Ammon's horn (tissue), 1 donor: ENCODE measurements at regions not wholly inside any gene's neighbourhood (a gene's known extent, or its start where the extent isn't known, plus 50 kb on each side); places are given as distances from the start of the nearest gene placed in this dataset.

Experiments used
- DNase-seq: peaks from one replicate; pipeline ENCODE4 v3.0.0-alpha.2; 2016; ENCODE audit warnings: low spot score

- no peak for DNase-seq
These were observed 363.1 kb upstream of the DACH1 start for GRCh38 chr13:72230131-72230530.

- no peak for DNase-seq
These were observed 362.1 kb upstream of the DACH1 start for GRCh38 chr13:72229067-72229466.

DNA sequence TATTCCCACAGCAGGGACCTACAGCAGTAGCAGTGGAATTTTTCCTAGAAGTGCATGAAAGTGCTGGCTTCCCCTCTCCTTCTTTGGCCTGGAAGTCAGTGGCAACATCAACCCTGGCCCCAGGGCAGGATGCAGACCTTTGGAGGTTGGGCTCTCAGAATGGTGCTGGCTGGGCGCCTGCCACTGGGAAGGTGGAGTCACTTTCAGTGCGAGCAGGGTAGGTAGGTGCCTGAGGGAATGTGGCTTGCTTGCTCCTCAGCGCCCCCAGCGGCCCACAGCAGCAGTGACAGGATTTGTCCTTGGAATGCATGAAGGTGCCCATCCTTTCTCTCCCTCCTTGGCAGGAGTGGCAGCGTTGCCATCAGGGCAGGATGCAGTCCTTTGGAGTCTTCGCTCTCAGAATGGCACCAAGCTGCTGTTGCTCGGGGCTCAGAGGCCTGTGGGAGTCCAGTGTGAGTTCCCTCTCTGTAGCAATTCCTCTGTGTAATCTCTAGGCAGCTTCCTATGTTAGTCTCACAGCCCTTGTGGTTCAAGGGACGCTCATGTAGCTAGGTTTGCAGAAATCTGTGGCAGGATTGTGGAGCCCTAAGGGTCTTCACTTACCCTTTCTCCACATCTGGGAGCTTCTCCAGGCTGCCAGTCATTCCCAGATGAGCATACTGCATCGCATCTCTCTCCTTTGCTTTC, 354.4 kb upstream of the DACH1 start:
- no peak for DNase-seq

GRCh38 chr13:72218966-72219365, 352.0 kb upstream of the DACH1 start:
- DNase-seq, result peak; percentile 12

GRCh38 chr13:72217142-72217541, 350.1 kb upstream of the DACH1 start:
- DNase-seq, result no peak

- DNase-seq, result no peak
These were observed 341.2 kb upstream of the DACH1 start for GRCh38 chr13:72208112-72208645.

DNA sequence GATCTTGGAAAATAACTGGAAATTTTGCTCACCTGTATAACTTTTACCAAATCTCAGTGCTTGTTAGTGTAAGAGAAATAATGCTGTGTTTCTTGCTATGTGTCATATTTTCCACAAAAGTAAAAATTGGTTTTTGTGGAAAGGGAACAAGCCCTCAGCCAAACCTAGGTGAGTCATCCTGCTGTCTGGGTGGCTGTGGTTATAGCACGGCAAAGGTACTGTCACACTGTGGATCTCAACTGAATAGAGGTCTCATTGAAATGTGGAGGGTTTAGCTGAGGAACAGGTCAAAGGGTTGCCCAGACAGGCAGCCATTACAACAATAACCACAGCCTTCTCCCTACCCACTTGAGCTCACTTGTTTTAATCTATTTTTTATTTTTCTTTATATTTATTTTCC, 338.8 kb upstream of the DACH1 start:
- no peak for DNase-seq

- no peak for DNase-seq
These were observed 337.3 kb upstream of the DACH1 start for GRCh38 chr13:72204291-72204690.

DNA sequence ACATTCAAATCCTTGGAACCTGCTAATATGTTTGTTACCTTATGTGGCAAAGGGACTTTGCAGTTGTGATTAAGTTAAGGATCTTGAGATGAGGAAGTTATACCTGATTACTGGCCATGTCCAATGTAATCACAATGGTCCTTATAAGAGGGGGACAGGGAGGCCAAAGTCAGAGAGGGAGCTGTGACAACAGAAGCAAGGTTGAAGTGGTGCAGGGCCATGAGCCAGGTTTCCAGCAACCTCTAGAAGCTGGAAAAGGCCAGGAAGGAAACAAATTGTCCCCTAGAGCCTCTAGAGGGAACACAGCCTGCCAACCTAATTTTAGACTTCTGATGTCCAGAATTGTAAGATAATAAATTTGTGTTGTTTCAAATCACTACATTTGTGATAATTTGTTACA, 334.7 kb upstream of the DACH1 start:
- DNase-seq, result no peak

- no peak for DNase-seq
These were observed 332.6 kb upstream of the DACH1 start for GRCh38 chr13:72199640-72200039.

DNA sequence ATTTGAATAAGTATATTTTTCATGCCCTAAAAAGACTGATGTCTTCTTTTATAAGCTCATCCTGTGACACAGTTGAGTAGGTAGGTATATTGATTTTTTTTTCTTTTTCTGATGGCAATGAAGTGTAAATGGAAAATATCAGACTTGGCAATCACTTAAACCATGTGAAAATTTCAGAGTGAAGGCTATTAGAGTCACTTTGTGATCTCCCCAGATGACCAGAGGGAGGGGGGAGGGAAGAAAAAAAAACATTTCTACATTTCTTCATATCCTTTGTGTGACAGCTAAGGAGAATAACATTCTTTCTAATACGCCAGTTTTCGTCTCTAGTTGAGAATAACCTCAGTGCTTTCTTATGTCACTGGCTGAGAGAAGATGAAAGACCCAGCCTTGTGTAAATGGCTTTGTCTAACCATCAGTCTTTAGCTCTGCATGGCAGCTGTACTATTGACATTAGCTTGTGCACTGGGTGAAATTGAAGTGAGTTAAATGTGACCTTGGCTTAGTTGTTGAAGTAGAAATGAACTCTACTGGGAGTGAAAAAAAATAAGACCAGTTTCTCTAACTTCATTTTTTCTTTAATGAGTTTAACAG, 332.1 kb upstream of the DACH1 start:
- no peak for DNase-seq

GRCh38 chr13:72198042-72198441, 331.0 kb upstream of the DACH1 start:
- no peak for DNase-seq

- no peak for DNase-seq
These were observed 328.2 kb upstream of the DACH1 start for GRCh38 chr13:72195044-72195704.

DNA sequence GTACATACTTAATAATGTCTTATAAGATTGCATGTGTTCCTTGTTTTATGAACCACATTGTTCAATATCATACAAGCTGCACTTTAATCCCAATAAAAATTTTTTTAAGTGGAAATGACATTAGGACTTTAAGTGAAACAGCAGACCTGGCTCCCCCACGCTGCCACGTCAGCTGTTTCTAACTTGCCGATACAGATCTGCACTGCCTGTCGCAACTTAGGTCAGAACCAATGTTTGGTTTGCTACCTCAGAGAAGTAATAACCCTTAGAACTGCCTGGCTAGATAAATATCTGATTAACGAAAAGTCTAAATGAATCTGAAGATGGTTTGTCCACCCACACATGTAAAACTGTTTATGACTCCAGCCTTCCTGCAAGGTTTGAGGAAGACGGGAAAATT, 327.5 kb upstream of the DACH1 start:
- DNase-seq, result no peak

DNA sequence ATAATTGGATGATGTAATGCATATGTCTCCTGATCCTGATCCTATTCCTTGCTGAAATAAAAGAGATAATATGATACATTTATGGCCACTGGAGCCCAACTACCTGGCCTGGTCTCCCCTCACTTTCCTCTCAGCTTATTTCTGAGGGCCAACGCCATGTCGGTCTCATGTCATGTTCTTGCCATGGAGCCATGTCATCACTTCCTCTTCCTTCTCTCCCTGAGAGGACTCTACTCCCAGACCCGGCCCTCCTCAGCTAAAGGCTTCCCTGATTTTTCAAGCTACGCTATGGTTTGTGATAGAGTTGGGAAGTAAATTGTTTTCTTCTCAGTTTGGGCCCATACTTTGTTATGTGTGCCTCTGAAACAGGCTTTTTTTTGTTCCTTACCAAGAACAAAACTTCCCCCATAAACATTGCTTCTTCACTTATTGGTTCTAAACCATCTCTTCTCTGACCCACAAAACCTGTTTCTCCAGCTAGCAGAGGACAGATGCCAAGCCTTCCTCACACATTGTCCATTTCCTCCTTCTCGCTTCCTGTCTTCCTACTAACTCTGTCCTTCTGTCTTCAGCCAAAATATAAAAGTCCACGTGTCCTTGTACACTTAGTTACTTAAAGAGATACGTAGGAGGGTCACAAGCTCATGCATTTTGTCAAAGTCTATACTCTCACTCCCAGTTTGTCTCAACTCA, 319.9 kb upstream of the DACH1 start:
- no peak for DNase-seq

DNA sequence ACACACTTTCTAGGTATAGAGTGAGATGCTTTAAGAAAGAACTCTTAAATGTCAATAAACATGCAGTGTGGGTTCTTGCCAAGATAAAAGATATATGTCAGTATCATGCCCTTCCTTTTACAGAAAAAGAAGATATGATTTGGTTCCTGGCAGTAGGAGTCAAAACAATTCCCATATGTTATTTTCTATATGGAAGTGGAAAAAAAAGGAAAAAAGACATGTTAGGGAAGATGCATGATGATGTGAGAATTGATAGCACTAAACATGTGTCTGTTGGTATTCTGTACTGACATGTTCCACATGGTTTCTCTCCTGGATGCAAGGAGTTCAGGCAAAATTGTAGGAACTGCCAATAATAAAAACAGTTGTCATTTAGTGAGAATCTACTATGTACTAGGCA, 318.8 kb upstream of the DACH1 start:
- no peak for DNase-seq

DNA sequence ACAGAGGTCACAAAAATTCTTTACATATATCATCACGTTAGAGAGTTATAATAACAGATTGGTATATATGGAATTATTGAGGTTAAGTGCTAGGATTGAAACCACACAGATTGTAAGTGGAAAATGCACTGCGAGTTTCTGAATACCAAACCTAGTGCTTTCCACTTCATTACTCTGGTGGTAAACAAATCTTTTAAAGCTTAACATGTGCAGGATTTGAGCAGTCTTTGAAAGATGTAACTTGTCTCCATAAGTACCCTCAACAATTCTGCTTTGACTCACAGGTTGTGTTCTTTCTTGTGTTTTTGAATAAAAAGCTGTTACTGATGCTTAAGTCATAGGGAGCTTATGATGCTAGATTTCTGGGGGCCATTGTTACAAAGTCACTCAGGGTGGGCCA, 314.7 kb upstream of the DACH1 start:
- DNase-seq, result no peak

DNA sequence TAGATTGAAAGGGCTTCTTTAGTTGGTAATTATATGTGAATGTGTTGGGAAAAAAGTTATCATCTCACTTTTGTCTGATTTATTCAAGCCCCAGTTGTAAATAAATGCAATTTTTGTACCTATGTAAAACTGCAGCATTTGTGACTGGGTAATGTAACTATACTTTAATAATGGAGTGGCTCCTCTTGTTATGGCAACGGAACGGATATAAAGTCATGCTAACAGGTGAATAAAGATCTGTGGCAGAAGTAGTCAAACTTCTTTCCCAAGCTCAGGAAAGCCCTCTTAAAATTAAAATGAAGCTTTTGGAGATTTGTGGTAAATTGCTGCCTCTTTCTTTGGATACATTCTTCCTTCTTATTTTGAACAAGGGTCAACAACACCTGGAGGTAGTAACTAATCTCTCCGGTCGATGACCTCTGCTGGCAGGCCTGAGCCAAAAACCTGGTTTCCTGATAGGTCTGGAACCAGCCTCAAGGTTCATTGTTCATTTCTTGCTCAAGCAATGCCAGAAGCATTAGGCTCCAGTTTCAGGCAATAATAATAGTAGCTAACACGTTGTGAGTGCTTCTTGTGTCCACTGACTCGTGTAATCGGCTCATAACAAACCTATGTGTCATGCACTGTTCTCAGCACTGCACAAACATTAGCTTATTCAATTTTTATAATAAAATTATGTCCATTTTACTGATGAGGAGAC, 313.4 kb upstream of the DACH1 start:
- no peak for DNase-seq

DNA sequence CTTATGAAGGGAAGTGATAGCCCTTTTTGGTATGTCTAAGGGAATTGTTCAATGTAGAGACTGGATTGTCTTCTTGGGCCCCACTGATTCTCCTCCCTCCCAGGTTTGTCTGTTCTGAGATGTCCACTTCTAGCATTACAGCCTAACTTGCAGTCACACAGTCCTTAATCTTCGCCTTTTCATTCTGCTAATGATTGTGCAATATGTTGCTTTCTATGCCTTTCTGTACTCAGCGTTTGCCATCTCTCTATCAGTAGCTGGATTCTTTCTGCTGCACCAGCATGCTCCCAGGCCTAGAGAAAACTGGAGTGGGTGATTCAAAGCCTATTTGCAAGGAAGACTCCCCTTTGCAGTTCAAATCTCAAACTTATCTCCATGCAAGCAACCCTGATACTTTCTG, 307.5 kb upstream of the DACH1 start:
- no peak for DNase-seq

DNA sequence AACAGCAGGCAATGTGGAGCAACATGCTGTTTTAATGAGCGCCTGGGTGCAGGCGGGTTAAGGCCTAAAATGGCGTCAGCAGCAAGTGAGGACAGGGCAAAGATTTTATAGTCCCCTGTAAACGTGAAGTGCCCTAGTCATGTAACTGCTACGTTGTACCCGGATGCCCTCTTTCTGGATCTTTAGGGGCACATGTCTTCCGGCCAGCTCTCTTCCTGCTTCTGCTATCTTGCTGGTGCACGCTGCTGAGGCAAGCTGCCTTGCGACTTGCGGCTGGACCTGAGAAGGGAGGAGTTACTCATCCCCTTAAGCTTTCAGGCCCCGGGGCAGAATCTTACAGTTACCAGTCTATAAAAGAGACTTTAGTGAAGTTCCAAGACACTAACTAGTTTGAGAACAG, 303.6 kb upstream of the DACH1 start:
- DNase-seq, result no peak

DNA sequence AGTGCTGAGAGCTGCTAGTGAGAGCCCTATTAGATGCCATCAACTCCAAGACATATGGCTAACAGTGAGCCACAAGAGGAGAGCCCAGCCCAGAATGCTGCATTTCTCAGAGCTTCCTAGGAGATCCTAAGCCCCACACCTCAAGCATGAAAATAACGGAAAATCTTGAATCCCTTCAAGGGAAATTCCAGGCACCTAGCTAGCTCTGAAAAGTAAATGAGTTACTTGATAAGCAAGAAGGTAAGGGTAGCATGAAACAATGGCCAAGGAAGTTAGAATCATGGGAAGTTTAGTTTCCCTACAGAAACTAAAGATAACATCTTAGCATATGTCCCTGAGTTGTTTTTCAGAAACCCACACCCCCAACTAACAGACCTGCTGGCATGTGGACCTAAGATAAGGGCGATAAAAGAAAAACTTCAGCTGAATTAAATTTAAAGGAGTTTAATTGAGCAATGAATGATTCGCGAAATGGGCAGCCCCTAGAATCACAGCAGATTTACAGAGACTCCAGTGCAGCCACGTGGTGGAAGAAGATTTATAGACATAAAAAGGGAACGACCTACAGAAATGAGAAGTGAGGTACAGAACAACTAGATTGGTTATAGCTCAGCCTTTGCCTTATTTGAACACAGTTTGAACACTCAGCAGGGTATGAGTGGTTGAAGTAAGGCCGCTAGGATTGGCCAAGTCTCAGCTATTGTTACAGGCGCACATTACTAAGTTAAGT, 301.3 kb upstream of the DACH1 start:
- no peak for DNase-seq
